OCI-LY7 (cell line): ENCODE measurements at regions not wholly inside any gene's neighbourhood (a gene's known extent, or its start where the extent isn't known, plus 50 kb on each side); places are given as distances from the start of the nearest gene placed in this dataset.

Source experiments
- EZH2phosphoT487 ChIP-seq: fragments of 200-600 bp; sonication (generic); IDR thresholded peaks from 2 replicates; pipeline ENCODE4 v1.6.1; 2018; ENCODE audit warnings: low read depth, borderline replicate concordance, mild to moderate bottlenecking, mixed run types, antibody characterized with exemption, low read length, moderate library complexity, mixed read lengths
- TF ChIP-seq, protein P1 (sequence below): fragments of 200-600 bp; sonication (generic); conservative IDR thresholded peaks from 2 replicates; pipeline ENCODE4 v1.5.1; 2014; ENCODE audit warnings: mild to moderate bottlenecking, antibody characterized with exemption, low read length, moderate library complexity, mixed read lengths

DNA sequence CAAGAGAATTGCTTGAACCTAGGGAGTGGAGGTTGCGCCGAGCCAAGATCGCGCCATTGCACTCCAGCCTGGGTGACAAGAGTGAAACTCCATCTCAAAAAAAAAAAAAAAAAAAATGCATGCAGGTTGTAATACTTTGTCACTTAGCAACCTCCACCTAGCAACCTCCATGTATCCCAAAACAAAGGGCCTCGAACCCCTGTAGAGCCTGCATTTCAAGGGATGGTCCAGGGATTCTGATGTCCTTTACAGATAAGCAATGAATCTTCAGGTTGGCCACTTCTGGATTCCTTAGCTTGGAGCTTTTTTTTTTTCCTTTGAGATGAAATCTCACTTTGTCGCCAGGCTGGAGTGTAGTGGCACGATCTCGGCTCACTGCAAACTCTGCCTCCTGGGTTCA lies 1211.0 kb downstream of the TYW1 start:
- TF ChIP-seq, protein P1, sequence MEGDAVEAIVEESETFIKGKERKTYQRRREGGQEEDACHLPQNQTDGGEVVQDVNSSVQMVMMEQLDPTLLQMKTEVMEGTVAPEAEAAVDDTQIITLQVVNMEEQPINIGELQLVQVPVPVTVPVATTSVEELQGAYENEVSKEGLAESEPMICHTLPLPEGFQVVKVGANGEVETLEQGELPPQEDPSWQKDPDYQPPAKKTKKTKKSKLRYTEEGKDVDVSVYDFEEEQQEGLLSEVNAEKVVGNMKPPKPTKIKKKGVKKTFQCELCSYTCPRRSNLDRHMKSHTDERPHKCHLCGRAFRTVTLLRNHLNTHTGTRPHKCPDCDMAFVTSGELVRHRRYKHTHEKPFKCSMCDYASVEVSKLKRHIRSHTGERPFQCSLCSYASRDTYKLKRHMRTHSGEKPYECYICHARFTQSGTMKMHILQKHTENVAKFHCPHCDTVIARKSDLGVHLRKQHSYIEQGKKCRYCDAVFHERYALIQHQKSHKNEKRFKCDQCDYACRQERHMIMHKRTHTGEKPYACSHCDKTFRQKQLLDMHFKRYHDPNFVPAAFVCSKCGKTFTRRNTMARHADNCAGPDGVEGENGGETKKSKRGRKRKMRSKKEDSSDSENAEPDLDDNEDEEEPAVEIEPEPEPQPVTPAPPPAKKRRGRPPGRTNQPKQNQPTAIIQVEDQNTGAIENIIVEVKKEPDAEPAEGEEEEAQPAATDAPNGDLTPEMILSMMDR, result no peak
- TF ChIP-seq EZH2phosphoT487, result no peak
